H9 (cell line): ENCODE measurements at regions not wholly inside any gene's neighbourhood (a gene's known extent, or its start where the extent isn't known, plus 50 kb on each side); places are given as distances from the start of the nearest gene placed in this dataset.

Experiments used
- DNase-seq: peaks from one replicate; pipeline ENCODE4 v3.0.0-alpha.2; 2017
- H2AFZ ChIP-seq: one replicate; pipeline ENCODE4 v1.6.1; 2013; ENCODE audit warnings: mild to moderate bottlenecking, low read length, control low read depth, moderate library complexity
- H2AK5ac ChIP-seq: 2 replicates; pipeline ENCODE4 v1.6.1; 2013; ENCODE audit warnings: low read length, control low read depth, mixed read lengths; ENCODE audit not compliant: insufficient read length
- H2BK120ac ChIP-seq: one replicate; pipeline ENCODE4 v1.6.1; 2013; ENCODE audit warnings: low read depth, mild to moderate bottlenecking, low read length, control low read depth, inconsistent platforms; ENCODE audit not compliant: poor library complexity, severe bottlenecking
- H2BK12ac ChIP-seq: 2 replicates; pipeline ENCODE4 v1.6.1; 2013; ENCODE audit warnings: low read length, control low read depth, mixed read lengths, low read depth; ENCODE audit not compliant: insufficient read length
- H2BK15ac ChIP-seq: 2 replicates; pipeline ENCODE4 v1.6.1; 2013; ENCODE audit warnings: low read depth, low read length, control low read depth
- H2BK20ac ChIP-seq: one replicate; pipeline ENCODE4 v1.6.1; 2013; ENCODE audit warnings: low read depth, mild to moderate bottlenecking, low read length, control low read depth, inconsistent platforms; ENCODE audit not compliant: poor library complexity, severe bottlenecking
- H2BK5ac ChIP-seq: 2 replicates; pipeline ENCODE4 v1.6.1; 2013; ENCODE audit warnings: low read length, control low read depth, mixed read lengths; ENCODE audit not compliant: insufficient read length
- H3K14ac ChIP-seq: 2 replicates; pipeline ENCODE4 v1.6.1; 2013; ENCODE audit warnings: low read length, control low read depth; ENCODE audit not compliant: insufficient read depth
- H3K18ac ChIP-seq: 2 replicates; pipeline ENCODE4 v1.6.1; 2013; ENCODE audit warnings: low read depth, mild to moderate bottlenecking, mixed read lengths, low read length, control low read depth; ENCODE audit not compliant: insufficient read length
- H3K23ac ChIP-seq: 2 replicates; pipeline ENCODE4 v1.6.1; 2013; ENCODE audit warnings: low read length, control low read depth, mixed read lengths, low read depth; ENCODE audit not compliant: insufficient read length
- H3K23me2 ChIP-seq: 2 replicates; pipeline ENCODE4 v1.6.1; 2013; ENCODE audit warnings: low read depth, mild to moderate bottlenecking, mixed read lengths, low read length, control low read depth; ENCODE audit not compliant: insufficient read length, poor library complexity, severe bottlenecking
- H3K27ac ChIP-seq: 2 replicates; pipeline ENCODE4 v1.5.1; 2013; ENCODE audit warnings: low read length, control low read depth, mixed read lengths, low read depth; ENCODE audit not compliant: insufficient read length
- H3K27me3 ChIP-seq: 2 replicates; pipeline ENCODE4 v1.6.1; 2013; ENCODE audit warnings: low read length, control low read depth, inconsistent platforms; ENCODE audit not compliant: insufficient read depth
- H3K4ac ChIP-seq: 2 replicates; pipeline ENCODE4 v1.6.1; 2013; ENCODE audit warnings: low read depth, mild to moderate bottlenecking, control low read depth, inconsistent platforms, low read length, moderate library complexity
- H3K4me1 ChIP-seq: 2 replicates; pipeline ENCODE4 v1.6.1; 2013; ENCODE audit warnings: low read length, control low read depth, inconsistent platforms; ENCODE audit not compliant: insufficient read depth
- H3K4me2 ChIP-seq: 2 replicates; pipeline ENCODE4 v1.6.1; 2013; ENCODE audit warnings: low read length, control low read depth, mixed read lengths; ENCODE audit not compliant: insufficient read length, insufficient read depth
- H3K56ac ChIP-seq: 2 replicates; pipeline ENCODE4 v1.6.1; 2013; ENCODE audit warnings: low read depth, mild to moderate bottlenecking, mixed read lengths, low read length, control low read depth; ENCODE audit not compliant: insufficient read length
- H3K79me1 ChIP-seq: 2 replicates; pipeline ENCODE4 v1.6.1; 2013; ENCODE audit warnings: low read depth, mild to moderate bottlenecking, moderate library complexity, low read length, control low read depth, inconsistent platforms; ENCODE audit not compliant: insufficient read depth, poor library complexity, severe bottlenecking
- H3K79me2 ChIP-seq: 2 replicates; pipeline ENCODE4 v1.6.1; 2013; ENCODE audit warnings: low read length, control low read depth, inconsistent platforms; ENCODE audit not compliant: insufficient read depth
- H3K9ac ChIP-seq: 2 replicates; pipeline ENCODE4 v1.6.1; 2013; ENCODE audit warnings: low read length, control low read depth, mixed read lengths; ENCODE audit not compliant: insufficient read length; ENCODE audit errors: extremely low read depth
- H3K9me3 ChIP-seq: one replicate; pipeline ENCODE4 v1.6.1; 2013; ENCODE audit warnings: low read depth, low read length, inconsistent platforms; ENCODE audit not compliant: control insufficient read depth
- H3T11ph ChIP-seq: one replicate; pipeline ENCODE4 v1.6.1; 2013; ENCODE audit warnings: mild to moderate bottlenecking, low read length, control low read depth, inconsistent platforms
- H4K20me1 ChIP-seq: one replicate; pipeline ENCODE4 v1.6.1; 2013; ENCODE audit not compliant: control insufficient read depth, insufficient read length, insufficient read depth
- H4K5ac ChIP-seq: 2 replicates; pipeline ENCODE4 v1.6.1; 2013; ENCODE audit warnings: low read depth, mild to moderate bottlenecking, mixed read lengths, low read length, control low read depth; ENCODE audit not compliant: insufficient read length
- H4K8ac ChIP-seq: replicated peaks from 2 replicates; pipeline ENCODE4 v1.6.1; 2013; ENCODE audit warnings: low read length, control low read depth, mixed read lengths, low read depth; ENCODE audit not compliant: insufficient read length
- H4K91ac ChIP-seq: 2 replicates; pipeline ENCODE4 v1.6.1; 2013; ENCODE audit warnings: low read depth, mild to moderate bottlenecking, moderate library complexity, mixed read lengths, low read length, control low read depth; ENCODE audit not compliant: insufficient read length
- H3K27ac Mint-ChIP-seq, 3 experiments: 2 replicates in 2 of 3; 3 replicates in 1 of 3; pipeline ENCODE4 v1.8.0; 2020 to 2021; ENCODE audit warnings: mixed read lengths in 3 of 3, mild to moderate bottlenecking in 1 of 3, moderate library complexity in 1 of 3
- H3K27me3 Mint-ChIP-seq: 2 replicates; pipeline ENCODE4 v1.8.0; 2021; ENCODE audit warnings: low read depth, mild to moderate bottlenecking, moderate library complexity, mixed read lengths
- H3K36me3 Mint-ChIP-seq, 3 experiments: 2 replicates in 2 of 3; 3 replicates in 1 of 3; pipeline ENCODE4 v1.8.0; 2020 to 2021; ENCODE audit warnings: low read depth in 3 of 3, mixed read lengths in 3 of 3; ENCODE audit not compliant: insufficient read depth in 1 of 3
- H3K4me1 Mint-ChIP-seq, 2 experiments: 2 replicates each; pipeline ENCODE4 v1.8.0; 2020; ENCODE audit warnings: mixed read lengths in 2 of 2
- H3K4me3 Mint-ChIP-seq, 2 experiments: 2 replicates in 1 of 2; 3 replicates in 1 of 2; pipeline ENCODE4 v1.8.0; 2020 to 2021; ENCODE audit warnings: mild to moderate bottlenecking in 2 of 2, mixed read lengths in 2 of 2, moderate library complexity in 1 of 2
- H3K9me3 Mint-ChIP-seq, 2 experiments: 2 replicates in 1 of 2; 3 replicates in 1 of 2; pipeline ENCODE4 v1.8.0; 2020; ENCODE audit warnings: mild to moderate bottlenecking in 2 of 2, mixed read lengths in 2 of 2, moderate library complexity in 1 of 2
- WGBS: extraction: QIAGEN DNeasy Blood & Tissue Kit; methylation state at CpG from one replicate; pipeline ENCODE4 v1.1.7; 2013; ENCODE audit warnings: missing lambda C conversion rate, low lambda C conversion rate, mixed read lengths; ENCODE audit not compliant: insufficient read length; ENCODE audit errors: extremely low coverage; 5-methylcytosine and 5-hydroxymethylcytosine counted together
- TF ChIP-seq, protein P1 (sequence below): fragments of 200-600 bp; sonication (generic); conservative IDR thresholded peaks from 3 replicates; pipeline ENCODE4 v1.8.0; 2021; ENCODE audit warnings: antibody characterized with exemption, mild to moderate bottlenecking

DNA sequence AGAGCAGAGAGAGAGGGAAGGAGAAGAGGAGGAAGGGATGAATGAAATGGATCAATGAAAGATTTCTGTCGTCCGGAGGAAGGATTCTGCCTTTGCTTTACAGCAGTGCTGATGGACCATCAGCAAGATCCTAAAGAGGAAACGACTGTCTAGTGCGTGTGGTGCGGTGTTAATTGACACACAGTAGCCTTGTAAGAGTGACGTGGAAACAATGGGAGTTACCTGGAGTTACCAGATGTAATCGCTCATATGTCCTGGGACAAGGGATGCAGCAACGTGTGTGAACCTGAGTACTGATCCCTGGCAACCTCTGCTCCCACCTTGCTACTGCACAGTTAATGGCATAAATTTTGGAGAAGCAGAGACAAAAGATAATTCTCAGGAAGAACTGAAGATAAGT is 62.6 kb upstream of the TPRG1 start:
- no peak overlapping the region for H4K8ac ChIP-seq
- H3K27ac Mint-ChIP-seq, result peak overlapping the region in 1 of 3 experiments; percentile 54; a peak in 1 of 7 replicates

More for the DNA sequence above, 62.6 kb upstream of the TPRG1 start:
- Histone ChIP-seq H3K9ac (no peak overlapping the region), H2BK15ac (no peak overlapping the region), H3K56ac (no peak overlapping the region), H3K14ac (no peak overlapping the region), H3K18ac (no peak overlapping the region), H2BK120ac (no peak overlapping the region), H3K79me1 (no peaks in the 10 kb centered on the region), H3K4ac (no peak overlapping the region), H3K79me2 (no peaks in the 10 kb centered on the region), H3T11ph (no peak overlapping the region), H2BK5ac (no peak overlapping the region), H2AFZ (no peak overlapping the region), H2BK20ac (no peak overlapping the region), H4K20me1 (no peaks in the 10 kb centered on the region), H3K27me3 (no peaks in the 10 kb centered on the region), H3K4me2 (no peak overlapping the region), H3K23ac (no peak overlapping the region), H3K4me1 (no peaks in the 10 kb centered on the region), H3K9me3 (no peaks in the 10 kb centered on the region), H3K23me2 (no peaks in the 10 kb centered on the region), H4K5ac (no peak overlapping the region), H3K27ac (no peak overlapping the region), H2BK12ac (no peak overlapping the region), H2AK5ac (no peak overlapping the region), H4K91ac (no peak overlapping the region)
- no peaks in the 10 kb centered on the region; the same call in 1 of the 2 replicates for H3K27me3 Mint-ChIP-seq
- no peaks in the 10 kb centered on the region; a peak in 1 of 7 replicates for H3K36me3 Mint-ChIP-seq
- WGBS, result no CpG with 5 or more reads among the region's 8 CpGs
- peaks cover 0 to 3% of the 10 kb centered on the region in 2 experiments; a peak in 1 of 4 replicates for H3K4me1 Mint-ChIP-seq
- peaks cover 0 to 3% of the 10 kb centered on the region in 2 experiments; a peak in 3 of 5 replicates for H3K9me3 Mint-ChIP-seq
- no peak for DNase-seq
- H3K4me3 Mint-ChIP-seq, result no peak overlapping the region
- TF ChIP-seq, protein P1, sequence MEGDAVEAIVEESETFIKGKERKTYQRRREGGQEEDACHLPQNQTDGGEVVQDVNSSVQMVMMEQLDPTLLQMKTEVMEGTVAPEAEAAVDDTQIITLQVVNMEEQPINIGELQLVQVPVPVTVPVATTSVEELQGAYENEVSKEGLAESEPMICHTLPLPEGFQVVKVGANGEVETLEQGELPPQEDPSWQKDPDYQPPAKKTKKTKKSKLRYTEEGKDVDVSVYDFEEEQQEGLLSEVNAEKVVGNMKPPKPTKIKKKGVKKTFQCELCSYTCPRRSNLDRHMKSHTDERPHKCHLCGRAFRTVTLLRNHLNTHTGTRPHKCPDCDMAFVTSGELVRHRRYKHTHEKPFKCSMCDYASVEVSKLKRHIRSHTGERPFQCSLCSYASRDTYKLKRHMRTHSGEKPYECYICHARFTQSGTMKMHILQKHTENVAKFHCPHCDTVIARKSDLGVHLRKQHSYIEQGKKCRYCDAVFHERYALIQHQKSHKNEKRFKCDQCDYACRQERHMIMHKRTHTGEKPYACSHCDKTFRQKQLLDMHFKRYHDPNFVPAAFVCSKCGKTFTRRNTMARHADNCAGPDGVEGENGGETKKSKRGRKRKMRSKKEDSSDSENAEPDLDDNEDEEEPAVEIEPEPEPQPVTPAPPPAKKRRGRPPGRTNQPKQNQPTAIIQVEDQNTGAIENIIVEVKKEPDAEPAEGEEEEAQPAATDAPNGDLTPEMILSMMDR, result no peak
